Common myeloid progenitor, CD34-positive (primary cell): ENCODE measurements at regions not wholly inside any gene's neighbourhood (a gene's known extent, or its start where the extent isn't known, plus 50 kb on each side); places are given as distances from the start of the nearest gene placed in this dataset.
A peak's percentile ranks its signal among the peaks of the same experiment; 100 is the strongest.
"Not testable (repeated sequence)": the region's sequence is repeated elsewhere in the genome, so short reads cannot be mapped to it uniquely, and the experiment has no call there.

ENCODE experiments used
- CTCF ChIA-PET: fragments of 350-600 bp; sonication (Branson Sonifier 250); formaldehyde crosslinking; loops from one replicate; lab custom pipeline; 2021; ENCODE audit warnings: antibody characterized with exemption; lab: Charles Lee
- POLR2A ChIA-PET: fragments of 350-600 bp; sonication (Branson Sonifier 250); formaldehyde crosslinking; loops from one replicate; lab custom pipeline; 2021; ENCODE audit warnings: antibody characterized with exemption; lab: Charles Lee
- DNase-seq, 3 donors: peaks; one replicate each; pipeline versions ENCODE4 v3.0.0 to v3.0.0-alpha.2; 2013
- H3K27ac ChIP-seq, 2 experiments: 1 replicate in 1 of 2; 2 replicates in 1 of 2; pipeline ENCODE4 v1.7.0; 2013; ENCODE audit warnings: inconsistent platforms in 2 of 2, low read length in 2 of 2, mild to moderate bottlenecking in 2 of 2, low read depth in 1 of 2, moderate library complexity in 1 of 2; ENCODE audit not compliant: severe bottlenecking in 2 of 2, insufficient read depth in 1 of 2, poor library complexity in 1 of 2
- H3K27me3 ChIP-seq, 5 experiments: replicated peaks in 2 of 5; 1 replicate in 3 of 5; 2 replicates in 2 of 5; pipeline versions ENCODE4 v1.6.1 to v1.7.0; 2013; ENCODE audit warnings: low read length in 4 of 5, mild to moderate bottlenecking in 2 of 5, moderate library complexity in 2 of 5, inconsistent platforms in 1 of 5; ENCODE audit not compliant: insufficient read depth in 5 of 5, control insufficient read depth in 4 of 5
- H3K36me3 ChIP-seq, 4 experiments: 1 replicate in 2 of 4; 2 replicates in 2 of 4; pipeline versions ENCODE4 v1.6.1 to v1.7.0; 2013; ENCODE audit warnings: low read length in 3 of 4, control low read depth in 1 of 4, mild to moderate bottlenecking in 1 of 4; ENCODE audit not compliant: control insufficient read depth in 4 of 4, insufficient read depth in 4 of 4
- H3K4me1 ChIP-seq, 4 experiments: 1 replicate in 3 of 4; 2 replicates in 1 of 4; pipeline versions ENCODE4 v1.6.1 to v1.7.1; 2013; ENCODE audit warnings: low read length in 3 of 4, mild to moderate bottlenecking in 3 of 4, control low read depth in 1 of 4, inconsistent platforms in 1 of 4, moderate library complexity in 1 of 4; ENCODE audit not compliant: control insufficient read depth in 4 of 4, insufficient read depth in 4 of 4; ENCODE audit errors: control extremely low read depth in 1 of 4
- H3K4me3 ChIP-seq, 7 experiments: 1 replicate in 4 of 7; 2 replicates in 3 of 7; pipeline versions ENCODE4 v1.5.1 to v1.7.0; 2013; ENCODE audit warnings: mild to moderate bottlenecking in 7 of 7, low read length in 6 of 7, moderate library complexity in 6 of 7, inconsistent platforms in 2 of 7, low read depth in 2 of 7, control low read depth in 1 of 7; ENCODE audit not compliant: insufficient read depth in 4 of 7, control insufficient read depth in 1 of 7; ENCODE audit errors: extremely low read depth in 1 of 7
- H3K9me3 ChIP-seq, 5 experiments: 1 replicate in 4 of 5; 2 replicates in 1 of 5; pipeline versions ENCODE4 v1.6.1 to v1.7.1; 2013; ENCODE audit warnings: low read length in 4 of 5, mild to moderate bottlenecking in 2 of 5, inconsistent platforms in 1 of 5, low read depth in 1 of 5, moderate library complexity in 1 of 5; ENCODE audit not compliant: control insufficient read depth in 4 of 5, insufficient read depth in 2 of 5; ENCODE audit errors: control extremely low read depth in 1 of 5
- WGBS: methylation state at CpG from one replicate; pipeline ENCODE4 v1.1.5; 2013; ENCODE audit not compliant: insufficient coverage; 5-methylcytosine and 5-hydroxymethylcytosine counted together

GRCh38 chr3:167033866-167034265 lies 346.2 kb downstream of the ZBBX start:
- no peaks in the 10 kb centered on the region for H3K9me3 ChIP-seq
- ChIA-PET POLR2A (no interaction called here), CTCF (no interaction called here)
- no peaks in the 10 kb centered on the region for H3K36me3 ChIP-seq
- H3K4me1 ChIP-seq, result no peaks in the 10 kb centered on the region
- H3K27ac ChIP-seq, result no peak overlapping the region
- peaks cover 0 to 1% (median 0%) of the 10 kb centered on the region in 5 experiments for H3K27me3 ChIP-seq
- DNase-seq, result no peak
- WGBS, result 40% methylated on average over 1 of the region's 2 CpGs
- no peak overlapping the region for H3K4me3 ChIP-seq

DNA sequence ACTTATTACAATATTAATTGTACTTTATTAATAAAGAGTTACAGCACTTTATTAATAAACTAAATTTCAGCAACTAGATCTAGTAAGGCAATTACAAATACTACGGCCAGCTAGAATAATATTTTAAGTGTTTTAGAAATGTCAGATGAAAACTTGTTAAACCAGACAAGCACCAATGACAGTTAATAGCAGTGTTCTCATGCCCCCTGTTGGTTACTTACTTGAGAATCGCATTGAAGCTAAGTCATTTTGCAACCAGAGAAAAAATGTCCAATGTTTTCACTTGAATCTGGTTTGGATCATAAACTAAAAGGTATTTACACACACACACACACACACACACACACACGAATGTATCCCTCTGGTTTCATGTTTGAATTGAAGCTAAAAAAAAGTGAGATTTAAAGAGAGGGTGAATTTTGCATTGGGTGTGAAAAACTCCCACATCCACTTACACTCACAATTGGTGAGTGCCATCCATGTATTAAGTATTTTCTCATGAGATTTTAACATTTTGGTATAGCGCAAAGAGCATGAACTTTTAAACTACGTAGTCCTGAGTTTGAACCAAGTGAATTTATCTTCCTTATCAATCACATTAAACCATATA lies 347.7 kb downstream of the ZBBX start:
- H3K4me1 ChIP-seq, result no peaks in the 10 kb centered on the region
- ChIA-PET CTCF (interaction anchor here (1.0 kb wide), 2 partner anchors 12 to 20 kb away, joined by 3 read pairs; no protein-coding TSS in a partner anchor), POLR2A (no interaction called here)
- WGBS, result no CpG with 5 or more reads among the region's 5 CpGs
- peak; percentile 27 to 60 (median 54) for DNase-seq
- H3K36me3 ChIP-seq, result no peaks in the 10 kb centered on the region
- no peak overlapping the region for H3K27ac ChIP-seq
- H3K4me3 ChIP-seq, result no peak overlapping the region
- no peaks in the 10 kb centered on the region for H3K9me3 ChIP-seq
- peaks cover 0 to 1% (median 0%) of the 10 kb centered on the region in 5 experiments for H3K27me3 ChIP-seq

- Histone ChIP-seq H3K27me3 (peaks cover 0 to 1% (median 0%) of the 10 kb centered on the region in 5 experiments), H3K36me3 (no peaks in the 10 kb centered on the region), H3K9me3 (no peaks in the 10 kb centered on the region), H3K4me3 (no peak overlapping the region), H3K27ac (no peak overlapping the region), H3K4me1 (no peaks in the 10 kb centered on the region)
- DNase-seq, result no peak
- POLR2A ChIA-PET, result no interaction called here
- CTCF ChIA-PET, result interaction anchor here (1.0 kb wide), 1 partner anchor 11 kb away, joined by 3 read pairs; no protein-coding TSS in a partner anchor
- WGBS, result 92% methylated on average over 7 of the region's 12 CpGs
These were observed 348.6 kb downstream of the ZBBX start for GRCh38 chr3:167031364-167032049.

DNA sequence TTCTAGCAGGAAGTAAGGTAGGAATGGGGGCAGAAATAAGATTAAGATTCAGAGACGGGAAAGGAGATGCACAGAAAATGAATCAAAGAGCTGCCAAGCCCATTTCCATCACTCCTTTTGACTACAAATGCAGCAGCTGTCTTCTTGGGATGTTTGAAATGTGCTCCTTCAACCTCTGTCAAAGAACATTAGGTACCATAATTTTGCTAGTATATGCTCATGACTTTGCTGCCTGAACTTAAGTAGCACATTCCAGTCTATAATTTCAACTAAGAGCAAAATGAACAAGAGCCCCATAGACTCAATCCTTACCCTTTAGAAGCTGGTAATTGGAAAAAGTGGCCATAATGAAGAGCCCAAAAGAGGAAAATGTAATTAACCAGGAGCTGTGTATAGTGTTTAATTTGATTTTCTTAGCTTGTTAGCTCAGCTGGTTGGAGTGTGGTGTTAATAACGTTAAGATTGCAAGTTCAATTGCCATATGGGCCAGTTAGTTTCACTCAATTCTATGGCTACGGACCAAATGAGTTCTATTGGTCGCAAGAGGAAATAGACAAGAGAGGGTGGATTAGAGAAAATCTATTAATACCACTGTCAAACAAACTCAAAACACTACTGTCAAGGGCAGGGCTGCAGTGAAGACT lies 349.9 kb downstream of the ZBBX start:
- peaks cover 0 to 1% (median 0%) of the 10 kb centered on the region in 5 experiments for H3K27me3 ChIP-seq
- H3K4me1 ChIP-seq, result no peaks in the 10 kb centered on the region
- CTCF ChIA-PET, result no interaction called here
- H3K9me3 ChIP-seq, result no peaks in the 10 kb centered on the region
- POLR2A ChIA-PET, result no interaction called here
- H3K27ac ChIP-seq, result no peak overlapping the region
- no peaks in the 10 kb centered on the region for H3K36me3 ChIP-seq
- DNase-seq, result no peak
- H3K4me3 ChIP-seq, result no peak overlapping the region
- 100% methylated on average over 1 of the region's 4 CpGs for WGBS

- H3K4me3 ChIP-seq, POLR2A ChIA-PET, H3K27me3 ChIP-seq, H3K4me1 ChIP-seq, H3K9me3 ChIP-seq, CTCF ChIA-PET, DNase-seq, H3K27ac ChIP-seq, H3K36me3 ChIP-seq: not testable (repeated sequence)
- 86% methylated on average over 1 of the region's 2 CpGs for WGBS
These were observed 360.6 kb downstream of the ZBBX start for GRCh38 chr3:167019503-167019902.

DNA sequence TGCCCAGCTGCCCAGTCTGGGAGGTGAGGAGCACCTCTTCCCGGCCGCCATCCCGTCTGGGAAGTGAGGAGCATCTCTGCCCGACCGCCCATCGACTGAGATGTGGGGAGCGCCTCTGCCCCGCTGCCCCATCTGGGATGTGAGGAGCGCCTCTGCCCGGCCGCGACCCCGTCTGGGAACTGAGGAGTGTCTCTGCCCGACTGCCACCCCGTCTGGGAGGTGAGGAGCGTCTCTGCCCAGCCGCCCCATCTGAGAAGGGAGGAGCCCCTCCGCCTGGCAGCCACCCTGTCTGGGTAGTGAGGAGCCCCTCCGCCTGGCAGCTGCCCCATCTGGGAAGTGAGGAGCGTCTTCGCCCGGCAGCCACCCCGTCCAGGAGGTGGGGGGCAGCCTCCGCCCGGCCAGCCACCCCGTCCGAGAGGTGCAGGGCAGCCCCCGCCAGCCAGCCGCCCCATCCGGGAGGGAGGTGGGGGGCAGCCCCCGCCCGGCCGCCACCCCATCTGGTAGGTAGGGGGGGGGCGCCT lies 361.4 kb downstream of the ZBBX start:
- CTCF ChIA-PET, result not testable (repeated sequence)

GRCh38 chr3:167012691-167013090 lies 367.4 kb downstream of the ZBBX start:
- Histone ChIP-seq H3K36me3 (no peaks in the 10 kb centered on the region), H3K4me3 (no peak overlapping the region), H3K4me1 (no peaks in the 10 kb centered on the region), H3K27ac (no peak overlapping the region), H3K27me3 (no peaks in the 10 kb centered on the region), H3K9me3 (no peaks in the 10 kb centered on the region)
- ChIA-PET CTCF (no interaction called here), POLR2A (no interaction called here)
- WGBS, result no CpG with 5 or more reads among the region's 1 CpG
- DNase-seq, result no peak

More for the DNA sequence above, 361.4 kb downstream of the ZBBX start:
- H3K9me3 ChIP-seq, H3K36me3 ChIP-seq, DNase-seq, H3K4me1 ChIP-seq, H3K27ac ChIP-seq, H3K27me3 ChIP-seq, H3K4me3 ChIP-seq, POLR2A ChIA-PET: not testable (repeated sequence)
- 93% methylated on average over 19 of the region's 34 CpGs for WGBS
